GM12865 (cell line): ENCODE measurements at regions not wholly inside any gene's neighbourhood (a gene's known extent, or its start where the extent isn't known, plus 50 kb on each side); places are given as distances from the start of the nearest gene placed in this dataset.

ENCODE experiments used
- DNase-seq: peaks from one replicate; pipeline ENCODE4 v3.0.0; 2010; ENCODE audit warnings: low read depth
- H3K4me3 ChIP-seq: 2 replicates; pipeline ENCODE4 v1.5.1; 2011; ENCODE audit warnings: mild to moderate bottlenecking, low read depth, low read length, control low read depth
- TF ChIP-seq, protein P1 (sequence below): IDR thresholded peaks from 2 replicates; pipeline ENCODE4 v1.5.1; 2011; ENCODE audit warnings: low read length, control low read depth, low read depth, inconsistent platforms; ENCODE audit not compliant: insufficient read depth; ENCODE audit errors: missing control alignments

DNA sequence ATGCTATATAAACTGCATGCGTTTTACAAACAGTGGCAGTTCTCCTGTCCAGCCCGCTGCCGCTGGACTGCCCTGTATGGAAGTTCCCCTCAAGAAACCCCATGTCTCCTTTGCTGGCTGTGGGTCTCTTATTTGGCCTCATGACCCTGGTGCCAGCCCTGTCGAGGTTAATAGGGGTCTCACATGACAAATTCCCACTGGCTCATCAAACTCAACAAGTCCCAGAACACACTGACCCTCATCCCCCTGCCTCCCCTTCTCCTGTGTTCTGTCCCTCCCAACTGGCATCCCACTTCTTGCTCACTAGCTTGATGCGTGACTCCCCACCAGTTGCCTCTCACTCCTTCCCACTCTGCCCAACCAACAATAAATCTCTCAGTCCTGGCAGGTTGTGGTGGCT lies 137.6 kb upstream of the HS6ST1 start:
- TF ChIP-seq, protein P1, sequence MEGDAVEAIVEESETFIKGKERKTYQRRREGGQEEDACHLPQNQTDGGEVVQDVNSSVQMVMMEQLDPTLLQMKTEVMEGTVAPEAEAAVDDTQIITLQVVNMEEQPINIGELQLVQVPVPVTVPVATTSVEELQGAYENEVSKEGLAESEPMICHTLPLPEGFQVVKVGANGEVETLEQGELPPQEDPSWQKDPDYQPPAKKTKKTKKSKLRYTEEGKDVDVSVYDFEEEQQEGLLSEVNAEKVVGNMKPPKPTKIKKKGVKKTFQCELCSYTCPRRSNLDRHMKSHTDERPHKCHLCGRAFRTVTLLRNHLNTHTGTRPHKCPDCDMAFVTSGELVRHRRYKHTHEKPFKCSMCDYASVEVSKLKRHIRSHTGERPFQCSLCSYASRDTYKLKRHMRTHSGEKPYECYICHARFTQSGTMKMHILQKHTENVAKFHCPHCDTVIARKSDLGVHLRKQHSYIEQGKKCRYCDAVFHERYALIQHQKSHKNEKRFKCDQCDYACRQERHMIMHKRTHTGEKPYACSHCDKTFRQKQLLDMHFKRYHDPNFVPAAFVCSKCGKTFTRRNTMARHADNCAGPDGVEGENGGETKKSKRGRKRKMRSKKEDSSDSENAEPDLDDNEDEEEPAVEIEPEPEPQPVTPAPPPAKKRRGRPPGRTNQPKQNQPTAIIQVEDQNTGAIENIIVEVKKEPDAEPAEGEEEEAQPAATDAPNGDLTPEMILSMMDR: no peak
- no peak for DNase-seq
- no peak overlapping the region for H3K4me3 ChIP-seq

DNA sequence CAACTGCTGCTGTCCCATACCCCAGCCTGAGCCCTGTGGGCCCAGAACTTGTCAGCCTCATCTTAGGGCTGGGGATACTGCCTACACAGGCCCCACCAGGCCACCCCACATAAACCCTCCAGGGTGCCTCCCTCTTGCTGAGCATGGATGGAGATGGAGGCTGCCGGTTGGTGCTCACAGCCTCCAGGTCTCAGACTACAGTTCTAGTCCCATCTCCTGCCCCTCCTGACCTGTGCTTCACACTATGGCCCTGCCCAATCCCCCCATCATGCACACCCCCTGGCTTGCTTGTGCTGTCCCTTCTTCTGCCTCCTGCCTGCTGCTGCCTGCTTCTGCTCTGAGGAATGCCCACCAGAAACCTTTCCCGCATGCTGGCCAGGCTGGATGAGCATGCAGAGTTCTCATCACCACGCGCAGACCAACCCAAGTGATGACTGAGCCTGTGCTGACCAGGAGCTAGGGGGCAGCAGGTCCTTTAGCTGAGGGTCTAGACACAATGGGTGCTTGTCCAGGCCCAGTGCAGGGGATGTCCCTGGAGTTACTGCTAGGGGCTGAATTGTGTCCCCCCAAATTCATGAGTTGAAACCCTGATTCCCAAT lies 138.4 kb upstream of the HS6ST1 start:
- no peak overlapping the region for H3K4me3 ChIP-seq
- TF ChIP-seq, protein P1: no peak
- no peak for DNase-seq

DNA sequence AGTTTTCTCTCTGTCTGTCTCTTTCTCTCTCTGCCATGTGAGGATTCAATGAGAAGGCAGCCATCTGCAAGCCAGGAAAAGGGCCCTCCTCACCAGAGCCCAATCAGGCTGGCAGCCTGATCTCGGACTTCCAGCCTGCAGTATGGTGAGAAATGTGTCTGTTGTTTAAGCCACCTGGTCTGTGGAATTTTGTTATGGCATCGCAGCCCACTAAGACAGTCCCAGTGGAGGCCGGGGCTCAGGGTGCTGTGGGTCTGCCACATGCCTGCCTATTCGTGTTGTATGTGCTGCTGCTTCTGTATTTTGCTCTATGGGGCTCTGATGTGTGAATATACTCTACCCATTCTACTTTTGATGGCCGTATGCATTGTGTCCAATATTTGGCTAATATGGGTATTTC lies 139.0 kb upstream of the HS6ST1 start:
- no peak for DNase-seq
- H3K4me3 ChIP-seq: no peak overlapping the region
- TF ChIP-seq, protein P1: no peak

DNA sequence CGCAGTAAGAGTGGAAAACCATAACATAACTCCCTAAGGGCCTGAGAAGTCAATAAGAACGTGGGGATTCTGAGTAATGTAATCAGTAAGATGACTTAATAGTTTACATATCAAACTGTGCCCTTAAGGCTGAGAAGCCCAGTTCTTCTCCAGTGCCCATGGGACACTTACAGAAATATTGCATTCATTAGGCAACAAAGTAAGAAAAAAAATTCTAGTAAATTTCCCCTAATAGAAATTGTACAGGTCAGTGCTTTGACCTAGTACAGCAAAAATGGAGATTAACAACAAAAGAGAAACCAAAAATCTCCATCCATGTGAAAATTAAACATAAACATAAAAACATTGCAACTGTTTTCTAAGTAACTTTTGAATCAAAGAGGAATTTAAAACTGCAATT lies 139.8 kb upstream of the HS6ST1 start:
- H3K4me3 ChIP-seq: no peak overlapping the region
- TF ChIP-seq, protein P1: no peak
- no peak for DNase-seq

DNA sequence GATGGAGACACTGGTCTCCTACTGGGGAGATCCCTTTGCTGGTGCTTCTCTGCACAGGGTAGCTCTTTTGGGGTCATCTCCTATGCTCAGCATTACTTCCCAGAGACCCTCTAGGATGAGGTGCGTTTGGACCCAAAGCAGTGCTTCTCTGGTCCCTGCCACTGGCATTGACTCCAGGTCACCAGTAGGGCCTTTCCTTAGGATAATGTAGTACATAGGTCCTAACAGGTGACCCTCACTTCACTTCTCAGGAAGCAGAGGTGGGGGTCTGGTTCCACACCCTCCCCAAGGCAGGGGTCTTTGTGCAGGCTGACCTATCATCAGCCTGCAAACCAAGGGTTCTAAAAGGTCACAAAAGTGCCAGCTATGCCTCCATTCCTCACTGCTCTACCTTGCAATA lies 145.8 kb upstream of the HS6ST1 start:
- H3K4me3 ChIP-seq: no peak overlapping the region
- TF ChIP-seq, protein P1: no peak
- no peak for DNase-seq

DNA sequence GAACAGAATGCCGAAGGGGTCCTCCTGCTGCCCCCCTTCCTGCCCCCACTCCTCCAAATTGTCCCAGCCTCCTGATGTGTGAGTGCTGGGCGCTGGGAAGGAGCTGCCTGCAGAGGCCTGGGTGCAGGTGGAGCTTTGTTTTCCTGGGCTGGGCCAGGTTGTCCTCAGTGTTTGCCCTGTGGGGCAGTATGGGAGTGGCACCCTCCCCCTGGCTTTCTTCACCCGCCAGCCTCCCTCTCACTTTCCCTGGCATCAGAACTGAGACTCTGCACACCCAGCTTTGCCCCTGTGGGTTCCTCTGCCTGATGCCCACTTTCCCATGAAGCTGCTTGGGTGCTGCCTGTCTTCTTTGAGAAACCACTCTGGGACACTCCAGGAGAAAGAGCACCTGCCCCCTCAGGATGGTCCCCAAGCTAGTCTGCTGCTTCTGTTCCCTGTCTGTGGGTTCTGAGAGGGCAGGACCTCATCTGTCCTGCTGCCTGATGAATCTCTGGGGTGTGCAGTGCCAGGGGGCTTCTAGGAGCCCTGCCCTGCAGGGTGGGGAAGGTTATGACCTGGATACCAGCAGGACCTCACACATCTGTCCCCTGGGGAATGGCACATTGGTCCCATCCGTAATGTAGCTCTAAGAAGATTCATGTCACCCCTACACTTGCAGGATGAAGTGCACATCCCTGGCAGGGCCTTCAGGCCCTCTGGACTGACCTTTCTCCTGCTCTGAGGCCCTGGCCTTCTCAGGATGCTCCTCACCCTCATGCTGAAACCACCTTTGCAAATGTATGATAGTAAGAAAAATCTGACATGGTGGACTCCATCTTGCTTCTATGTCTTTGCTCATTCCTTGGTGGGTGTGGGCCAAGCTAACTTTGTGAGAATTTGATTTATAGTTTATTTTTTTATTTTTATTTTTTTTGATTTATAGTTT lies 146.8 kb upstream of the HS6ST1 start:
- TF ChIP-seq, protein P1: no peak
- no peak overlapping the region for H3K4me3 ChIP-seq
- DNase-seq: no peak
